ENCODE measurements at regions not wholly inside any gene's neighbourhood (a gene's known extent, or its start where the extent isn't known, plus 50 kb on each side); places are given as distances from the start of the nearest gene placed in this dataset.
A peak's percentile ranks its signal among the peaks of the same experiment; 100 is the strongest.

DNA sequence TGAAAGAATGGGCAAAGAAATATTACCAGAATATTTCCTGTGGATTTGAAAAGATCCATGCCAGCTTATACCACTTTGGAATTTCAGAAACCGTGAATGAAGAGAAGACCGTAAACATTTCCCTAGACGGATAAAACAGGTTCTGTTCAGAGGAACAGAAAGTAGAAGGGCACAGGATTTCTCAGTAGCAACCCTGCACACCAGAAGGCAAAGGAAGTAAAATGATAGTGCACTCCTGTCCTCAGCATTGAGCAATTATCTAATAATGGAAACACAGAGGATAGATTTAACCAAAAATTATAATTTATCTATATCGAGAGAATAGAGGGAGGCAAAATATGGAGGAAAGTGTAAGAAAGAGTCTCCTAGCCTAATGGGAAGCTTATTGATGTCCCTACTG, 87.0 kb upstream of the ITGA6 start:
- TF ChIP-seq, protein P1, sequence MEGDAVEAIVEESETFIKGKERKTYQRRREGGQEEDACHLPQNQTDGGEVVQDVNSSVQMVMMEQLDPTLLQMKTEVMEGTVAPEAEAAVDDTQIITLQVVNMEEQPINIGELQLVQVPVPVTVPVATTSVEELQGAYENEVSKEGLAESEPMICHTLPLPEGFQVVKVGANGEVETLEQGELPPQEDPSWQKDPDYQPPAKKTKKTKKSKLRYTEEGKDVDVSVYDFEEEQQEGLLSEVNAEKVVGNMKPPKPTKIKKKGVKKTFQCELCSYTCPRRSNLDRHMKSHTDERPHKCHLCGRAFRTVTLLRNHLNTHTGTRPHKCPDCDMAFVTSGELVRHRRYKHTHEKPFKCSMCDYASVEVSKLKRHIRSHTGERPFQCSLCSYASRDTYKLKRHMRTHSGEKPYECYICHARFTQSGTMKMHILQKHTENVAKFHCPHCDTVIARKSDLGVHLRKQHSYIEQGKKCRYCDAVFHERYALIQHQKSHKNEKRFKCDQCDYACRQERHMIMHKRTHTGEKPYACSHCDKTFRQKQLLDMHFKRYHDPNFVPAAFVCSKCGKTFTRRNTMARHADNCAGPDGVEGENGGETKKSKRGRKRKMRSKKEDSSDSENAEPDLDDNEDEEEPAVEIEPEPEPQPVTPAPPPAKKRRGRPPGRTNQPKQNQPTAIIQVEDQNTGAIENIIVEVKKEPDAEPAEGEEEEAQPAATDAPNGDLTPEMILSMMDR (IDR thresholded peaks at IDR 0.05; ENCODE audit: low read depth, low read length) = no peak
- H3K4me3 ChIP-seq (replicated peaks in 1 of 2; ENCODE audit: low read depth in 2 of 2, low read length in 2 of 2) = no peak overlapping the region
- DNase-seq (ENCODE audit: low read depth in 2 of 2) = no peak

DNA sequence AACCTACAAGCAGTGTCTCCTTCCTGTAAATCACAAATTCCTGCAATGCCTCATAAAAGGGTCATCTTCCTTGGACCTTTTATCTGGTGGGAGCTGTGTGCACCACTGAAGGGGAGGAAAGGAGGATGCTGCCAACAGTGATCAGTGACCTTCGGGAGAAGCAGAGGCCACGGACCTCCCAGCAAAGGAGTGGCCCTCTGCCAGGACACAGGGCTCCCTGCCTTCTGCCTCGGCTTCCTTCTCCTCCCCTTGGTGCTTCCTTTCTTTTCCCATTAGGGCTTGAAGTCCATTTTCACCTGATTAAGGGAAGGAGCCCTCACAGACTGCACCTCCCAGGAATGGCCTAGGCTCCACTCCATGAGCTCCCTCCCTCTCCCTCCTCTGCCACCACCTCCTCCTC, 85.3 kb upstream of the ITGA6 start:
- TF ChIP-seq, protein P1 (IDR thresholded peaks at IDR 0.05; ENCODE audit: low read depth, low read length) = no peak
- no peak for DNase-seq (ENCODE audit: low read depth in 2 of 2)
- no peak overlapping the region for H3K4me3 ChIP-seq (replicated peaks in 1 of 2; ENCODE audit: low read depth in 2 of 2, low read length in 2 of 2)

DNA sequence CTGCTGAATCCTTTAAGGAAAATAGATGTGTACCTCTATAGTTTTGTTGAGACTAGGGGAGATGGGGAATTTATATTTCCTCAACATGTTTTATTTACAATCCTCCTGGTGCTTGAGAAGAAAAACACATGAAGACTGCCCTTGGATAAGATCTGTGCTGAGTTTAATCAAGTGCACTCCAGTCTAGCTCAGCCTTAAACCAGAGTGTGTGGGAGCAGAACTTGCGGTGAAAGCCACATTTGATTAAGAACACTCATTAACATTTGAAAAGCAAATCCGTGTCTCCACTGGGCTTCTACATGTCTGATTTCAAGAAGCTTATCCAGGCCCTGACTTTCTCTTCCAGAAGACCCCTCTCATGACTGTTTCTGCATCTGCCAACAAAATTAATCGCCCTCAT, 84.8 kb upstream of the ITGA6 start:
- no peak overlapping the region for H3K4me3 ChIP-seq (replicated peaks in 1 of 2; ENCODE audit: low read depth in 2 of 2, low read length in 2 of 2)
- DNase-seq (ENCODE audit: low read depth in 2 of 2) = no peak
- TF ChIP-seq, protein P1 (IDR thresholded peaks at IDR 0.05; ENCODE audit: low read depth, low read length) = no peak

DNA sequence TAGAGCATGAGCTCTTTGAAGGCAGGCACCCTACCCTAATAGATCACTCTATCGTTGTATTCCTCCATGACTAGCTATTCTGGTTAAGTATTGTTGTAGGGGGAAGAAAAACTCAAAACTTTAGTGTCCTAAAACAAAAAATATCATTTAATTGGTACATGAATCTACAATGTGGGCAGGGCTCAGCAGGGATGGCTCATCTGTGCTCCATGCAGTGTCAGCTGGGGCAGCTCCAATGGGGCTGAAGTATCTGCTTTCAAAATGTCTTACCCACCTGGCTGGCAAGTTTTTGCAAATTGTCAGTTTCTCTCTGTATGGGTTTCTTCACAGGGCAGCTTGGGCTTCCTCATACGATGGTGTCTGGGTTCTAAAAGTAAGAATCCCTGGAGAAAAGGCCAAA, 83.2 kb upstream of the ITGA6 start:
- TF ChIP-seq, protein P1 (IDR thresholded peaks at IDR 0.05; ENCODE audit: low read depth, low read length) = no peak
- no peak overlapping the region for H3K4me3 ChIP-seq (replicated peaks in 1 of 2; ENCODE audit: low read depth in 2 of 2, low read length in 2 of 2)
- no peak for DNase-seq (ENCODE audit: low read depth in 2 of 2)

DNA sequence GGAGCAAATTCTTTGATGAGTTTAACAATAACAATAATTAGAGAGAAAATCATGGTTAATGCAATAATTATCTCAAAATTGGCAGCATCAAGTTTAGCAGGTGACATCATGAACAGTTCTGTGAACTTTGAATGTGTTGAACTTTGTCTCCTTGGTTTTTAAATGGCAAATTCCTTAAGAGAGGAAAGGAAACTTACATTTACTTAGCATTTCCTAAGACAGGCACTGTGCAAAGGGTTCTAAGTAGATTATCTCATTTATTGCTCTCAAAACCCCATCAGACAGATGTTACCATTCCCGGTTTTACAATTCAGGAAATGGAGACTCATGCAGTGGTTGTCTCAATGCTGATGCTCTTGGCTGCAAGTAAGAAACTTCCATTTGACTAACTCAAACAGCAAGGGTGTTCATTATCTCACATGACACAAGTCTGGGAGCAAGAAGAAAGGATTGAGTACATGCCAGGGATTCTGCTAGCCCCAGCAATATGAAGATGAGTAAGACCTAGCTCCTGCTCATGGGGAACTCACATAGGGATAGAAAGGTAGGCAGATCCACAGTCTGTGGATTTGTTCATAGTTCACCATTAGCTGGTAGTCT, 81.3 kb upstream of the ITGA6 start:
- no peak overlapping the region for H3K4me3 ChIP-seq (replicated peaks in 1 of 2; ENCODE audit: low read depth in 2 of 2, low read length in 2 of 2)
- peak in 1 of 2 donors; percentile 36 for DNase-seq (ENCODE audit: low read depth in 2 of 2)
- TF ChIP-seq, protein P1 (IDR thresholded peaks at IDR 0.05; ENCODE audit: low read depth, low read length) = no peak

DNA sequence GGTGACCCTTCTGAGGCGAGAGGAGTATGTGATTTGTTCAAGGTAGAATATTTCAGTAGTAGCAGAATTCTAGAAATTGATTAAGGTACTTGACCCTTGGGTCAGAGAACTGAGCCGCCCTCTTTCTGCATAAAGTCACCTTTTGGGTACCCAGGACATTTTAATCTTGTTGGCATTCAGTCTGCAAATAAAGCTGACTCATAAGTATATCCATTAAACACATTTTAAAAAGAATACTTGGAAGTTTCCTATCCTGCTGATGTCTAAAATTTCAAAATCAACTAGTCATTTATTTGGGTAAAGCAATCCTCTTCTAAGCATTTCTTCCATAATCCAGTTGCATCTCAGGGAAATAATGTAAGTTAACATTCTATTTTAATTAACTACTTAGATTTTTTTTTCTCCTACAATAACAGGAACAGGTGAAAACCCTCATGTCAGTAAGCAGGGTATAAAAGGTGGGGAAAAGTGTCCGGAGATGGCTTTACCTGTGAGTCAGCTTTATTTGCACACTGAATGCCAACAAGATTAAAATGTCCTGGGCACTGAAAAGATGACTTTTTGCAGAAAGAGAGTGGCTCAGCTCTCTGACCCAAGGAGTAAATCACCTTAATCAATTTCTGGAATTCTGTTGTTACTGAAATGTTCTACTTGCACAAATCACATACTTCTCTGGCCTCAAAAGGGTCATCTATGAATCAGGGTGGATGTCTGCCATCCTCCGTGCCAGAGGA, 78.7 kb upstream of the ITGA6 start:
- no peak overlapping the region for H3K4me3 ChIP-seq (replicated peaks in 1 of 2; ENCODE audit: low read depth in 2 of 2, low read length in 2 of 2)
- no peak for DNase-seq (ENCODE audit: low read depth in 2 of 2)
- TF ChIP-seq, protein P1 (IDR thresholded peaks at IDR 0.05; ENCODE audit: low read depth, low read length) = no peak
